22Rv1 (cell line): ENCODE measurements at regions not wholly inside any gene's neighbourhood (a gene's known extent, or its start where the extent isn't known, plus 50 kb on each side); places are given as distances from the start of the nearest gene placed in this dataset.

ENCODE experiments used
- CTCF ChIP-seq: fragments of 450-650 bp; IDR thresholded peaks from 2 replicates; pipeline ENCODE4 v1.5.1; 2017; ENCODE audit warnings: mild to moderate bottlenecking
- ZFX ChIP-seq: fragments of 450-650 bp; IDR thresholded peaks from 2 replicates; pipeline ENCODE4 v1.6.1; 2017; ENCODE audit warnings: antibody characterized with exemption, borderline replicate concordance

GRCh38 chr3:178095522-178095921, 440.7 kb upstream of the KCNMB2 start:
- no peak for TF ChIP-seq CTCF
- TF ChIP-seq ZFX, result no peak
